ENCODE measurements at regions not wholly inside any gene's neighbourhood (a gene's known extent, or its start where the extent isn't known, plus 50 kb on each side); places are given as distances from the start of the nearest gene placed in this dataset.
"Not testable (repeated sequence)": the region's sequence is repeated elsewhere in the genome, so short reads cannot be mapped to it uniquely, and the experiment has no call there.

GRCh38 chr9:101977614-101978210 is 239.3 kb upstream of the GRIN3A start:
- DNase-seq (ENCODE audit: low read depth in 2 of 2) = no peak

- no peak for DNase-seq (ENCODE audit: low read depth in 2 of 2)
Observed at GRCh38 chr9:101970609-101971008, 232.2 kb upstream of the GRIN3A start.

- DNase-seq (ENCODE audit: low read depth in 2 of 2) = no peak
Observed at GRCh38 chr9:101968392-101968791, 229.9 kb upstream of the GRIN3A start.

DNA sequence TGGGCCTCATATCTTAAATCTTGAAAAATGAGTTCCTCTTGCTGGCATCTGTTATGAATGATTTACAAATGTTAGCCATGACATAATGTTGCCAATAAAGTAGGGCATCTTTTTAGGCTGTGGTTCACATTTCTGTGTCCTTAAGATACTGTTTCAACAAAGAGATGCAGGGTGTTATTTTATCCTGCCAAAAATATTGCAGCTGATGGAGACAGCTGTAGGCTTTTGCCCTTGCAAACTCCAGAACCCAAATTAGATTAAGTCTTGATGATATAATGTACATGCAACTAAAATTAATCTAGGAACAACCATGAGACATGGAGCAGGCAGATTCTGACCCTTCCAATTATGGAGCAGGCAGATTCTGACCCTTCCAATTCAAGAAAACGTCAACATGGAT is 228.2 kb upstream of the GRIN3A start:
- no peak for DNase-seq (ENCODE audit: low read depth in 2 of 2)

GRCh38 chr9:101957705-101958104 is 219.3 kb upstream of the GRIN3A start:
- DNase-seq (ENCODE audit: low read depth in 2 of 2) = no peak

- no peak for DNase-seq (ENCODE audit: low read depth in 2 of 2)
Observed at GRCh38 chr9:101951598-101951997, 213.2 kb upstream of the GRIN3A start.

GRCh38 chr9:101931756-101932155 is 193.3 kb upstream of the GRIN3A start:
- DNase-seq (ENCODE audit: low read depth in 2 of 2) = no peak

- no peak for DNase-seq (ENCODE audit: low read depth in 2 of 2)
Observed at GRCh38 chr9:101930783-101931182, 192.3 kb upstream of the GRIN3A start.

DNA sequence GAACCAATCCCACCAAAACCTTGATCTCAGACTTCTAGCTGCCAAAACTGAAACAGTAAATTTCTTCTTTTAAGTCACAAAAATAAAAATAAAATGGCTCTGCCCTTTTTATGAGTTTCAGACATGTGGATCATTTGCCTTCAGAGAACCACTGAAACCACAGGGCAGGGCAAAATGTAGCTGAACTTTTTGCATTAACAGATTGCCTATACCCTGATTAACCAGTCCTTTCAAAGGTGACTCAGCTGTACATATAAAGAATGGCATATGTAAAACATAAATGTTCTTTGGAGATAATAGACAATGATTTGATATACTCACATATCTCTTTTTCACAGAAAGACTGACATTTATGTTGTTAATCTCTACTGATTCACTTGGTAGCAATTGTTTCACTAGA is 187.1 kb upstream of the GRIN3A start:
- DNase-seq (ENCODE audit: low read depth in 2 of 2) = no peak

GRCh38 chr9:101923451-101923850 is 185.0 kb upstream of the GRIN3A start:
- DNase-seq (ENCODE audit: low read depth in 2 of 2) = no peak

DNA sequence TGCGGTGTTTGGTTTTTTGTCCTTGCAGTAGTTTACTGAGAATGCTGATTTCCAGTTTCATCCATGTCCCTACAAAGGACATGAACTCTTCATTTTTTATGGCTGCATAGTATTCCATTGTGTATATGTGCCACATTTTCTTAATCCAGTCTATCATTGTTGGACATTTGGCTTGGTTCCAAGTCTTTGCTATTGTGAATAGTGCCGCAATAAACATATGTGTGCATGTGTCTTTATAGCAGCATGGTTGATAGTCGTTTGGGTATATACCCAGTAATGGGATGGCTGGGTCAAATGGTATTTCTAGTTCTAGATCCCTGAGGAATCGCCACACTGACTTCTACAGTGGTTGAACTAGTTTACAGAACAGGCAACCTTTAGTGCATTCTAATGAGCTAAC is 178.5 kb upstream of the GRIN3A start:
- not testable (repeated sequence) for DNase-seq (ENCODE audit: low read depth in 2 of 2)

GRCh38 chr9:101915482-101915881 is 177.0 kb upstream of the GRIN3A start:
- DNase-seq (ENCODE audit: low read depth in 2 of 2) = no peak

GRCh38 chr9:101912698-101913097 is 174.3 kb upstream of the GRIN3A start:
- no peak for DNase-seq (ENCODE audit: low read depth in 2 of 2)

DNA sequence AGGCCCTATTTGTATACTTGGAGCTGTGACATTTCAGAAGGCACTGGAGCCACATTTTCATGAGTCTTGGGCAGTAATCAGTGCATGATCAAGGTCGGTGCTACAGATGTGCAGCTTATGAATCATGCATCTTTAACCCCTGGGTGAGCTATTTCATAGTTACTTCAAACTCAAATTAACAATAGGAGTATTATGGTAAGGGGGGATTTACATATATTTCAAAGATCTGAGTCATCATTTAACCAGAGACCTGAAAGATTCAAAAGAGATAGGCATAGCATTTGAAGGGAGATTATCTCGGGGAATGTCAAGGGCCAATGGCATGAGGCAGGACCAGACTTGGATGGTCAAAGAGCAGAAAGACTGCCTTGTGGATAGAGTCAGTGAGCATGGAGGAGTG is 169.0 kb upstream of the GRIN3A start:
- DNase-seq (ENCODE audit: low read depth in 2 of 2) = no peak

DNA sequence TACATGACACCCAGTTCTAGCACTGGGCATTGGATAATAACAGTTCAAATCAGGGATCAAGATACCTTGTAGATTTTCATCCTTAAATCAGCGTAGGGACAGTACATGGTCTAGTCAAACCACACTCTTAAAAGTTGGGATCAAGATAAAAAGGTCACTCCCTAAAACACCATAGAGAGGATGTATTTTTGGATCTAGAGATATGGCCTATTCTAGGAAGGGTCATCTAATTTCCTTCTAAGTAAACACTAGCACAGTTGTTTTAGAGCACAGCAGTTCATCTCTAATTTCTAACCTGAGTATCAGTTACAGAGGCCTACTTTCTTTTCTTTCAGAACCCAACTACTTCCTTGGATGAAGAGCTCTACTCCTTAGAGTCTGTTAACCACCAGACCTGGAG is 166.4 kb upstream of the GRIN3A start:
- no peak for DNase-seq (ENCODE audit: low read depth in 2 of 2)

- DNase-seq (ENCODE audit: low read depth in 2 of 2) = no peak
Observed at GRCh38 chr9:101902051-101902450, 163.6 kb upstream of the GRIN3A start.

- DNase-seq (ENCODE audit: low read depth in 2 of 2) = no peak
Observed at GRCh38 chr9:101897196-101897595, 158.7 kb upstream of the GRIN3A start.

DNA sequence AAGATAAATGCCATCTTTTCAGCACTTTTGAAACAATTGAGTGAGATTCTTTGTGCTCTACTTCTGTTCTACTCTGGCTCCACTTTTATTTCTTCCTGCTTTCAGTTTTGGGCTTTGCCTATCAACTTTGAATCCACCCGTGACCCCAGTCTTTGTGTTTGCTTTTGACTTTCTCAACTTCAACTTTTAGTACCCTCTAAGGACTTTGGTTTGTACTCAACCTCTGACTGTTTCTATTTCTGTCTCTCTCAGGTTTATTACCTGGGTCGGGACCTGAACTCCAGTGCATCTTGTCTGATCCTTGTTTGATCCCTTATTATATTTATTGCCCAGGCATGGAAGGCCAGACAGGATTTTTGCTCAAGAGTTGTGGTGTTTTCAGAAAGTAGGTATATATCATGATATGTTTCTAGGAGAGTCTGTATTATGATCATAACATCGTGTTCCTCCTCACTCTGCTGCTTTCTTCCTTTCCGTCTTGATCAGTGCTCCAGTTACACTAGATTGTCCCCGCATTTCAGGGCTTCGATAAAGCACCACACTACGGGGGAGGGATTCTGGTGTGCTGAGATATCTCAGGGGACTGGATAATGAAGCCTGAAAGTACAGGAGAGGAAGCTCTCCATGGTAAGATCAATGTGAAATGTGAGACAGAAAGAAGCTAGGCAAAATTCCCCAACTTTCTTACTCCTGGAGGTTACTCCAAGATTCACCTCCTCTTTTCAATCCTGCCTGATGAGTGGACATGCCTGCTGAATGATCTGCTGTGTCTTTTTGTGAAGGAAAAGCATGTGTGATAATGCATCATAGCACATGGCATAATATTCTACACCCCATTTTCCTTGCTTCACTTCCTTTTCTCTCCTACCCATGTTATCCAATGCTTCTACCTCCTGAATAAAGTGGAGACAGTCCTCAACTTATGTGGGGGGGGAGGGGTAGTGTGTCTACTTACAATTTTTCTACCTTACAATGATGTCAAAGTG is 155.5 kb upstream of the GRIN3A start:
- DNase-seq (ENCODE audit: low read depth in 2 of 2) = no peak

GRCh38 chr9:101881508-101881907 is 143.1 kb upstream of the GRIN3A start:
- DNase-seq (ENCODE audit: low read depth in 2 of 2) = no peak

DNA sequence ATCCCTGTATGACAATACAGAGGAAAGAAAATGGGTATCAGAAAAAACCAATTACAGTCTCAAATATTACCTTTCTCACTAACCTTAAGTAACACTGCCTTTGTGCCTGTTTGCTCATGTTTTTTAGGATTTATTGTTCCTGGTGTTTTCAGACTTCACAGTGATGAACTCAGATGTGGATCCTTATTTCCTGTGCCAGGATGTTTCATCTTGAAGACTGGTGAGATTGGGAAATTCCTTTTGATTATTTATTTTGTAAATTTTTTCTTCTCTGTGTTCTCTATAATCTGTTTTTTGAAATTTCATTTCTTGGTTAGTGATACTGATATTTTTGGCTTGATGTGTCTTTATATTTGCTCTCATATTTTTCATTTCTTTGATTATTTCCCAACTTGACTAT is 142.4 kb upstream of the GRIN3A start:
- DNase-seq (ENCODE audit: low read depth in 2 of 2) = no peak

DNA sequence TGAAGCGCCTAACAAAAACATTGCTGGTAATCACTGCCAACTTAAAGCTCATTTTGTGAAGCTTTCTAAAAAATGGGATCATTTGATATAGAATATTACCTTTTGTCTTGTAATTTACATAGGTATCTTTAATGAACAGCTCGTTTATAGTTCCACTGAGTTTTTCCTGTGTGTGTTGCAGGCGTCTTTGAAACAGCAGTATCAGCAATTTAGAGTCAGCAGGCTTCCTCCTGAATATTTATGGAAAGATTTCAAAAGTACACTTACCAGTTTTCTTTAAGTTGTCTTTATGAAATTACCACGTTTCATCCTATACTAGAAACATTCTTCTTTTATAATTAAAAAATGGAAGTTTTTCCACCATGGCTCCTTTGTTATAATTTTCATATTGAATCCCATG is 140.3 kb upstream of the GRIN3A start:
- no peak for DNase-seq (ENCODE audit: low read depth in 2 of 2)

DNA sequence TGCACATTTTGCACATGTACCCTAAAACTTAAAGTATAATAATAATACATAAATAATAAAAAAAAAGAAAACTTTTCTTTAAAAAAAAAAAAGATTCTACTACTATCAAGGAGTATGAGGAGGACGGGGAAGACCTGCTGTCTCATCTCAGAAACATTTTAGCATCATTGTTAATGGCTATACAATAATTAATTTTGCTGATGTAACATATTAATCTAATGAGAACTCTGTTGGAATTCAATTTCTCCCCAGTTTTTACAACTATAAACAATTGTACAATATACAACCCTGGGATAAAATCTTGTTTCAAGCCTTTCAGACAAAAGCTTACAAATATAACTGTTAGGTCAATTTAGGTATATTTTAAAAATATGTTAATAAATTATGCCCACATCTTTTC is 139.0 kb upstream of the GRIN3A start:
- DNase-seq (ENCODE audit: low read depth in 2 of 2) = no peak

DNA sequence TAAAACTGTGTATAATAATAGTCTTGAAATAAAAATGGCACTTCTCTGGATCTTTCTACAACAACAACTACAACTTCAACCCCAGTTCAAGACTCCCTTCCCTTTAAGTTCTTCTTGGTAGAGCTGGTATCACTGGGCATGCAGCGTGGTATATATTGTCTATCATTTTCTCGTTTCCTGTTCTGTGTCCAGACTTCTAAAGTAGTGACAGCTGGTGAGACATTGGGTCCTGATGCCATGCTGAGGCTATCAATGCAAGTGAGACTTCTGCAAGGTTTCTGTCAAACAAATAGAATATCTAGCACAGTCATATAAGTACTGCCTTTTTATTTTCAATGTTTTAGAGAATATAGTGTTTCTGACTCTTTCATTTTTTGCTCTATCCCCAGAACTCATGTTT is 123.0 kb upstream of the GRIN3A start:
- no peak for DNase-seq (ENCODE audit: low read depth in 2 of 2)

Data from stimulated activated CD4-positive, alpha-beta T cell treated with anti-CD3 and anti-CD28 coated beads, Interleukin-4, amount 100 ng/mL, for 48 hours (primary cell).